Stimulated activated CD4-positive, alpha-beta T cell treated with anti-CD3 and anti-CD28 coated beads, Interleukin-1b, Interleukin-23, amount 100 ng/mL, for 1 hour (primary cell): ENCODE measurements at regions not wholly inside any gene's neighbourhood (a gene's known extent, or its start where the extent isn't known, plus 50 kb on each side); places are given as distances from the start of the nearest gene placed in this dataset.

Experiments
- DNase-seq, 2 donors: peaks; one replicate each; pipeline ENCODE4 v3.0.0-alpha.2; 2020; ENCODE audit warnings: low read depth in 2 of 2

- no peak for DNase-seq
These were observed 363.8 kb downstream of the PMP22 start for GRCh38 chr17:14901376-14901775.

- no peak for DNase-seq
These were observed 378.9 kb downstream of the PMP22 start for GRCh38 chr17:14886200-14886739.

- no peak for DNase-seq
These were observed 383.0 kb downstream of the PMP22 start for GRCh38 chr17:14882131-14882530.

- no peak for DNase-seq
These were observed 389.3 kb downstream of the PMP22 start for GRCh38 chr17:14875557-14876412.

GRCh38 chr17:14873996-14874395 is 391.1 kb downstream of the PMP22 start:
- no peak for DNase-seq

- no peak for DNase-seq
These were observed 391.6 kb downstream of the PMP22 start for GRCh38 chr17:14873540-14873939.

- no peak for DNase-seq
These were observed 393.2 kb downstream of the PMP22 start for GRCh38 chr17:14871921-14872320.

- DNase-seq: no peak
These were observed 398.9 kb downstream of the PMP22 start for GRCh38 chr17:14866266-14866665.

GRCh38 chr17:14864127-14864526 is 401.0 kb downstream of the PMP22 start:
- DNase-seq: no peak

GRCh38 chr17:14859542-14859941 is 405.6 kb downstream of the PMP22 start:
- DNase-seq: no peak

- no peak for DNase-seq
These were observed 408.9 kb downstream of the PMP22 start for GRCh38 chr17:14856176-14856575.

- DNase-seq: no peak
These were observed 410.4 kb downstream of the PMP22 start for GRCh38 chr17:14854691-14855090.

GRCh38 chr17:14845591-14846281 is 419.4 kb downstream of the PMP22 start:
- no peak for DNase-seq

GRCh38 chr17:14843086-14843795 is 421.9 kb downstream of the PMP22 start:
- DNase-seq: no peak

GRCh38 chr17:14840616-14841231 is 424.4 kb downstream of the PMP22 start:
- DNase-seq: no peak

- DNase-seq: no peak
These were observed 426.6 kb downstream of the PMP22 start for GRCh38 chr17:14838567-14838966.

- no peak for DNase-seq
These were observed 431.8 kb downstream of the PMP22 start for GRCh38 chr17:14833201-14833785.

GRCh38 chr17:14831491-14831890 is 433.6 kb downstream of the PMP22 start:
- no peak for DNase-seq

- DNase-seq: no peak
These were observed 437.7 kb downstream of the PMP22 start for GRCh38 chr17:14827396-14827919.

- DNase-seq: no peak
These were observed 438.8 kb downstream of the PMP22 start for GRCh38 chr17:14826358-14826757.

- DNase-seq: no peak
These were observed 446.7 kb downstream of the PMP22 start for GRCh38 chr17:14818469-14818868.
